Upper lobe of left lung (tissue), 6 donors: ENCODE measurements at regions not wholly inside any gene's neighbourhood (a gene's known extent, or its start where the extent isn't known, plus 50 kb on each side); places are given as distances from the start of the nearest gene placed in this dataset.

Experiments used
- ATAC-seq, 2 donors: fragments of 200-7000 bp; cut with Tn5 transposase; one replicate each; pipeline ENCODE4 v1.9.1; 2022; ENCODE audit warnings: mild to moderate bottlenecking in 2 of 2, moderate library complexity in 2 of 2; ENCODE audit not compliant: low FRiP score in 2 of 2
- DNase-seq, 2 donors: peaks; one replicate each; pipeline ENCODE4 v3.0.0-alpha.2; 2019 to 2020
- H3K27ac ChIP-seq, 4 donors: fragments of 200-600 bp; sonication (generic); one replicate each; pipeline ENCODE4 v1.5.1; 2016 to 2019
- H3K27me3 ChIP-seq, 4 donors: fragments of 200-600 bp; sonication (generic); one replicate each; pipeline ENCODE4 v1.5.1; 2017 to 2019
- H3K36me3 ChIP-seq, 4 donors: fragments of 200-600 bp; sonication (generic); one replicate each; pipeline ENCODE4 v1.5.1; 2016 to 2019
- H3K4me1 ChIP-seq, 4 donors: fragments of 200-600 bp; sonication (generic); one replicate each; pipeline ENCODE4 v1.5.1; 2018 to 2019
- H3K4me3 ChIP-seq, 4 donors: fragments of 200-600 bp; sonication (generic); one replicate each; pipeline ENCODE4 v1.5.1; 2017 to 2019; ENCODE audit warnings: mild to moderate bottlenecking in 2 of 4, moderate library complexity in 1 of 4
- H3K9me3 ChIP-seq, 4 donors: fragments of 200-600 bp; sonication (generic); one replicate each; pipeline ENCODE4 v1.5.1; 2018 to 2019
- EP300 ChIP-seq, 4 donors: sonication (generic); formaldehyde crosslinking; IDR thresholded peaks; one replicate each; pipeline ENCODE4 v1.5.1; 2017; ENCODE audit warnings: antibody characterized with exemption in 4 of 4, control low read depth in 2 of 4
- POLR2A ChIP-seq, 4 donors: fragments of 450-650 bp; IDR thresholded peaks; one replicate each; pipeline ENCODE4 v1.5.1; 2016 to 2017; ENCODE audit warnings: antibody characterized with exemption in 4 of 4, mild to moderate bottlenecking in 2 of 4
- POLR2AphosphoS5 ChIP-seq, 2 donors: sonication (generic); formaldehyde crosslinking; IDR thresholded peaks; one replicate each; pipeline ENCODE4 v1.5.1; 2017; ENCODE audit warnings: antibody characterized with exemption in 2 of 2
- WGBS, 2 donors: methylation state at CpG; one replicate each; pipeline ENCODE4 v1.1.5; 2017 to 2018; 5-methylcytosine and 5-hydroxymethylcytosine counted together
- TF ChIP-seq, protein P1 (sequence below), 6 experiments: fragments of 450-650 bp in 4 of 6; fragments of 200-600 bp in 2 of 6; sonication (generic) in 2 of 6; IDR thresholded peaks; one replicate each; pipeline ENCODE4 v1.5.1; 2016 to 2019; ENCODE audit warnings: antibody characterized with exemption in 6 of 6
- donor health status: DM: no; HTN: no; CAD: no; lungs with moderate emphysema.
- donor health status: DM: no; HTN: yes; CAD: no; lungs with severe emphysema.

DNA sequence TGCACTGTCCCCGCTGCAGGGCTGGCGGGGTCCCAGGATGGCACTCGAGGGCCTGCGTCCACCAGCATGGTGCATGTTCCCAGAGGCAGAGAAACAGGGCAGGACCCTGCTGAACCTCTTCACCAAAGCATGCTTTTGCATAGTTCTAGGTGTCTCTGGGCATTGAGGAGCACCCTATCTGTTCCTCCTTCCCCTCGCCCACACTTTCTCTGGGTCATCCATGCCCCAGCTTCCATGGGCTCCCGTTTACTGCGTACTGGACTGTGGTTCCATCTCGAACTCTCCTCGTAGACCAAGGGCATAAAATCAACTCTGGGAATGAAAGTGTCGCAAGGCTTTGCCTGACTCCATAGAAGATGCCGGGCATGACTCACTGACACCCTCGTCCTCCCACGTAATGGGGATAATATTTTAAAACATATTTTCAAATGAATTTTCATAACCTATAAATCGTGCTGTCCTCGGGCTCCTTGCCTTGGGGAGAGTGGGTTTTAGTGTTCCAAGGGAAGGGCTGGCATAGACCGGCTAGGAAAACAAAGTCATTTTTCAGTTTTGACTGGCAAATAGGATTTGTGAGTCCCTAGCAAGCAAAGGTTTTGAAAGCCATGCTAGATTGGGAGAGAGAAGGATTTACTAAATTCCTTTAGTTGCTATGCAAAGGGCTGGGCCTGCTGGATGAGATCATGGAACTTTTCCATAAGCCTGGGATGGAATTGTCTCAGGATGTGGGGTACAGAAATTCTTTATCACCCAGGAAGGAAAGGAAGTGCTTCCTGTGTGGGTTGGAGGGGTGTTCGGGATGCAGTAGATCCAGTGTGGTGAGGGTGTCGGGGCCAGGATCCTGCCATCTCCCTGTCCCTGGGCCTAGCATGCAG lies 498.7 kb upstream of the MKI67 start:
- no peak for ATAC-seq
- no peak for DNase-seq
- TF ChIP-seq POLR2AphosphoS5 (IDR thresholded peaks at IDR 0.05): no peak
- TF ChIP-seq, protein P1, sequence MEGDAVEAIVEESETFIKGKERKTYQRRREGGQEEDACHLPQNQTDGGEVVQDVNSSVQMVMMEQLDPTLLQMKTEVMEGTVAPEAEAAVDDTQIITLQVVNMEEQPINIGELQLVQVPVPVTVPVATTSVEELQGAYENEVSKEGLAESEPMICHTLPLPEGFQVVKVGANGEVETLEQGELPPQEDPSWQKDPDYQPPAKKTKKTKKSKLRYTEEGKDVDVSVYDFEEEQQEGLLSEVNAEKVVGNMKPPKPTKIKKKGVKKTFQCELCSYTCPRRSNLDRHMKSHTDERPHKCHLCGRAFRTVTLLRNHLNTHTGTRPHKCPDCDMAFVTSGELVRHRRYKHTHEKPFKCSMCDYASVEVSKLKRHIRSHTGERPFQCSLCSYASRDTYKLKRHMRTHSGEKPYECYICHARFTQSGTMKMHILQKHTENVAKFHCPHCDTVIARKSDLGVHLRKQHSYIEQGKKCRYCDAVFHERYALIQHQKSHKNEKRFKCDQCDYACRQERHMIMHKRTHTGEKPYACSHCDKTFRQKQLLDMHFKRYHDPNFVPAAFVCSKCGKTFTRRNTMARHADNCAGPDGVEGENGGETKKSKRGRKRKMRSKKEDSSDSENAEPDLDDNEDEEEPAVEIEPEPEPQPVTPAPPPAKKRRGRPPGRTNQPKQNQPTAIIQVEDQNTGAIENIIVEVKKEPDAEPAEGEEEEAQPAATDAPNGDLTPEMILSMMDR (IDR thresholded peaks at IDR 0.05): no peak
- no peak for TF ChIP-seq EP300 (IDR thresholded peaks at IDR 0.05)
- no peak for TF ChIP-seq POLR2A (IDR thresholded peaks at IDR 0.05)
- Histone ChIP-seq H3K36me3 (no peaks in the 10 kb centered on the region), H3K4me1 (no peaks in the 10 kb centered on the region), H3K27ac (no peak overlapping the region), H3K27me3 (no peaks in the 10 kb centered on the region), H3K4me3 (no peak overlapping the region), H3K9me3 (no peaks in the 10 kb centered on the region)
- WGBS, 2 donors: 86 to 90% methylated on average over 18 of the region's 18 CpGs

DNA sequence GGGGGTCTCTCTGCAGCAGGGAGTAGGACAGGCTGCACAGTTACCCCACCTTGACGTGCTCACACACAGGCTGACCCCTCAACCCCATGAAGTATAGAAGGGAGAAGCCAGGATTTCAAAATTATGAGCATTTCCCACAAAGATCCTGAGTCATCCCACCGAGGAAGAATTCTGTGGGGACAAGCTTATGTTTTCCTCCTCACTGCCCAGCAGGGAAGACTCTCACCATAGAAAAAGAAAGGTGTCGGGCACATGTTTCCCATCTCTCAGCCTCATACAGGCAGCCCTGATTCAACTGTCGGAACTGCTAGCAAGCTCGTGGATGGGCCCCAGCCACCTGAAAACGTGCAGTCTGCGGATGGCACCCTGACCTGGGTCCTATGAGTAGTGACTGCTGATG lies 499.7 kb upstream of the MKI67 start:
- H3K4me3 ChIP-seq: no peak overlapping the region
- WGBS, 2 donors: 80 to 85% methylated on average over 6 to 7 of the region's 7 CpGs
- H3K27ac ChIP-seq: no peak overlapping the region
- H3K9me3 ChIP-seq: no peaks in the 10 kb centered on the region
- no peaks in the 10 kb centered on the region for H3K4me1 ChIP-seq
- no peak for DNase-seq
- no peak for ATAC-seq
- TF ChIP-seq, protein P1 (IDR thresholded peaks at IDR 0.05): no peak
- TF ChIP-seq POLR2AphosphoS5 (IDR thresholded peaks at IDR 0.05) (no peak), POLR2A (IDR thresholded peaks at IDR 0.05) (no peak), EP300 (IDR thresholded peaks at IDR 0.05) (no peak)
- H3K36me3 ChIP-seq: no peaks in the 10 kb centered on the region
- H3K27me3 ChIP-seq: no peaks in the 10 kb centered on the region

DNA sequence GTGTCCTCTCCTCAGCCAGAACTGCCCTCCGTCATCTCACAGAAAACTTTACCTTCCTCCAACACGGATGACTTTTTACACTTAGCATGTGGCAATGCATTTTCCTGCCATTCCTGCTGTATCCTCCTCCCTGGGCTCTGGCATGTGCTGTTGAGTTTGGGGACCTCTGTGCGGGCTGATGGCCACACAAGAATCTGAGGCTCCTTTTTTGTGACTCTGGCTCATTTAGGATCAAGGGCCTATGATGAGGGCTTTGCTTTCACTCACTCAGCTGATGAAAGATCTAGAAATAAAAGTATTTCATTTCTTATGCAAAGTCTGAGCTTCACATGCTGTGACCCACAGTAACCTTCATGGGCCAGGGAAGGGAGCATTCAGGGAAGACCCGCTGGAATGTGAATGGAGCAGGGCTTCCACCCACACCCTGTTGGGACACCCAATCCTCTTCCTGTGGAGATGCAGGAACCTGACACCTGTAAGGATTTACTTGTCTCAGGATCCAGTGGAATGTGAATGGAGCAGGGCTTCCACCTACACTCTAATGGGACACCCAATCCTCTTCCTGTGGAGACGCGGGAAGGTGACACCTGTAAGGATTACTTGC lies 500.3 kb upstream of the MKI67 start:
- Histone ChIP-seq H3K4me3 (no peak overlapping the region), H3K36me3 (no peaks in the 10 kb centered on the region), H3K4me1 (no peaks in the 10 kb centered on the region), H3K9me3 (no peaks in the 10 kb centered on the region), H3K27ac (no peak overlapping the region), H3K27me3 (no peaks in the 10 kb centered on the region)
- WGBS, 2 donors: 85 to 93% methylated on average over 6 of the region's 6 CpGs
- TF ChIP-seq EP300 (IDR thresholded peaks at IDR 0.05): no peak
- no peak for ATAC-seq
- no peak for DNase-seq

DNA sequence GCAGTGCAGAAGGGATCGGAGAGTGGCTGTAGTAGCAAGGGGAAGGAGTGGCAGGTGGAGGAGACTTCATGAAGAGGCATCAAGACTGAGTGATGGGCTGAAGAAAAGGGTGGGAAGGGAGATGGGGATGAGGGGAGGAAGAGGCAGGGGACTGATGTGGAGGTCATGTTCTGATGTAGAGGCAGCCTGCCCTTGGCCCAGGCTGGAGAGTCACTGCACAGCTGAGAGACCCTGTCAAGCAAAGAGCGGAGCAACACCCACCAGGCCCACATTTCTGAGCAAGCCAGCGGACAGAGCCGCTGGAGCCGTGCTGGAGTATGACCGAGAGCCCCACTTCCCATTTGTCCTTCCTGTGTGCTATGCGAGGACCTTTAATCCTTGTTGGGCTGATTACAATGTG lies 501.6 kb upstream of the MKI67 start:
- DNase-seq: no peak
- Histone ChIP-seq H3K36me3 (no peaks in the 10 kb centered on the region), H3K4me1 (no peaks in the 10 kb centered on the region), H3K27ac (no peak overlapping the region), H3K9me3 (no peaks in the 10 kb centered on the region), H3K4me3 (no peak overlapping the region), H3K27me3 (no peaks in the 10 kb centered on the region)
- no peak for ATAC-seq
- 80 to 91% methylated on average over 7 of the region's 7 CpGs for WGBS, 2 donors
- TF ChIP-seq, protein P1 (IDR thresholded peaks at IDR 0.05): no peak
- TF ChIP-seq POLR2AphosphoS5 (IDR thresholded peaks at IDR 0.05) (no peak), EP300 (IDR thresholded peaks at IDR 0.05) (no peak), POLR2A (IDR thresholded peaks at IDR 0.05) (no peak)

DNA sequence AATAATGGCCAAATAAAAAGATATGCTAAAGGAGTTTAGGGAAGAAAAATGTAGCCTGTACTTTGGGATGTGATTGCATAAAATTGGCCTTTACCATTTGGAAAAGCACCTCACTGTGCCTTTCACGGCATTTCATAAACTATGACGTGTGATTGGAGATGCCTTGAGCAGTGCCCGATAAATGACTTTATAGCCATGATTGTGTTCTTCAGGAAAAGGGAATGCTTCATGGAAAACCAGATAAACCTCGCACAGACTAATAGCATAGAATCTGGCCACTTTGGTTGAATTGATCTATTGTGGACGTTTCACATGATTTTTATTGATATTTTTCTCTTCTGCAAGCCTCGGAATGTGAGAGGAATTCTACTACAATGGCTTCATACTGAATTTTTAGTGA lies 502.0 kb upstream of the MKI67 start:
- TF ChIP-seq POLR2A (IDR thresholded peaks at IDR 0.05) (no peak), EP300 (IDR thresholded peaks at IDR 0.05) (no peak), POLR2AphosphoS5 (IDR thresholded peaks at IDR 0.05) (no peak)
- TF ChIP-seq, protein P1 (IDR thresholded peaks at IDR 0.05): no peak
- Histone ChIP-seq H3K4me1 (no peaks in the 10 kb centered on the region), H3K4me3 (no peak overlapping the region), H3K27me3 (no peaks in the 10 kb centered on the region), H3K36me3 (no peaks in the 10 kb centered on the region), H3K27ac (no peak overlapping the region), H3K9me3 (no peaks in the 10 kb centered on the region)
- 79 to 82% methylated on average over 6 of the region's 6 CpGs for WGBS, 2 donors
- no peak for ATAC-seq
- no peak for DNase-seq
